B cell (primary cell): ENCODE measurements at regions not wholly inside any gene's neighbourhood (a gene's known extent, or its start where the extent isn't known, plus 50 kb on each side); places are given as distances from the start of the nearest gene placed in this dataset.

ENCODE experiments used
- ATAC-seq: fragments of 200-7000 bp; cut with Tn5 transposase; one replicate; pipeline ENCODE4 v1.10.0; 2021; ENCODE audit warnings: low read depth, mild to moderate bottlenecking, moderate number of reproducible peaks, moderate library complexity
- CTCF ChIA-PET: fragments of 350-600 bp; sonication (Branson Sonifier 250); formaldehyde crosslinking; loops from one replicate; lab custom pipeline; 2021; ENCODE audit warnings: antibody characterized with exemption, inconsistent platforms; lab: Charles Lee
- POLR2A ChIA-PET: fragments of 350-600 bp; sonication (Branson Sonifier 250); formaldehyde crosslinking; loops from one replicate; lab custom pipeline; 2021; ENCODE audit warnings: antibody characterized with exemption; lab: Charles Lee
- DNase-seq: peaks from one replicate; pipeline ENCODE4 v3.0.0; 2013
- H2AFZ ChIP-seq: 2 replicates; pipeline ENCODE4 v1.6.1; 2012; ENCODE audit warnings: mild to moderate bottlenecking, low read depth, low read length; ENCODE audit not compliant: insufficient read depth, poor library complexity, severe bottlenecking
- H3K27ac ChIP-seq, 2 donors: 1 replicate in 1 of 2; 2 replicates in 1 of 2; pipeline ENCODE4 v1.5.1; 2012 to 2013; ENCODE audit warnings: low read length in 2 of 2, mild to moderate bottlenecking in 2 of 2, moderate library complexity in 1 of 2
- H3K27me3 ChIP-seq, 4 experiments: fragments of 200-600 bp in 1 of 4; sonication (generic) in 1 of 4; replicated peaks in 1 of 4; 1 replicate in 2 of 4; 2 replicates in 2 of 4; pipeline versions ENCODE4 v1.6.1 to v1.7.0; 2013 to 2016; ENCODE audit warnings: low read length in 3 of 4, mild to moderate bottlenecking in 2 of 4, mixed read lengths in 1 of 4, moderate library complexity in 1 of 4; ENCODE audit not compliant: insufficient read depth in 4 of 4, control insufficient read depth in 3 of 4; ENCODE audit errors: control extremely low read depth in 1 of 4
- H3K36me3 ChIP-seq, 2 experiments: replicated peaks in 1 of 2; 1 replicate in 1 of 2; 2 replicates in 1 of 2; pipeline versions ENCODE4 v1.6.1 to v1.7.1; 2013; ENCODE audit warnings: low read length in 1 of 2; ENCODE audit not compliant: insufficient read depth in 2 of 2, control insufficient read depth in 1 of 2; ENCODE audit errors: control extremely low read depth in 1 of 2, extremely low read depth in 1 of 2
- H3K4me1 ChIP-seq, 2 donors: fragments of 200-600 bp in 1 of 2; sonication (generic) in 1 of 2; 1 replicate in 1 of 2; 2 replicates in 1 of 2; pipeline versions ENCODE4 v1.5.1 to v1.6.1; 2013 to 2017; ENCODE audit warnings: low read length in 2 of 2; ENCODE audit not compliant: control insufficient read depth in 2 of 2, insufficient read depth in 2 of 2
- H3K4me2 ChIP-seq: replicated peaks from 2 replicates; pipeline ENCODE3; 2012; ENCODE audit warnings: mild to moderate bottlenecking, low read depth, low read length; ENCODE audit not compliant: poor library complexity, severe bottlenecking
- H3K4me3 ChIP-seq, 5 experiments: fragments of 200-600 bp in 1 of 5; sonication (generic) in 1 of 5; 1 replicate in 3 of 5; 2 replicates in 2 of 5; pipeline versions ENCODE4 v1.5.1 to v1.7.0; 2011 to 2016; ENCODE audit warnings: low read length in 4 of 5, mild to moderate bottlenecking in 4 of 5, low read depth in 2 of 5, control low read depth in 1 of 5, moderate library complexity in 1 of 5; ENCODE audit not compliant: insufficient read depth in 1 of 5; ENCODE audit errors: control extremely low read depth in 1 of 5, extremely low read depth in 1 of 5
- H3K79me2 ChIP-seq: fragments of 200-600 bp; sonication (generic); one replicate; pipeline ENCODE4 v1.6.0; 2016; ENCODE audit warnings: low read length; ENCODE audit not compliant: control insufficient read depth, insufficient read depth
- H3K9ac ChIP-seq: fragments of 200-600 bp; sonication (generic); 2 replicates; pipeline ENCODE4 v1.6.1; 2017; ENCODE audit warnings: mild to moderate bottlenecking, low read length, moderate library complexity
- H3K9me3 ChIP-seq, 3 donors: one replicate each; pipeline versions ENCODE4 v1.6.1 to v1.7.1; 2013; ENCODE audit warnings: low read length in 2 of 3; ENCODE audit not compliant: control insufficient read depth in 2 of 3, insufficient read depth in 1 of 3; ENCODE audit errors: control extremely low read depth in 1 of 3
- H4K20me1 ChIP-seq: 2 replicates; pipeline ENCODE4 v1.6.0; 2012; ENCODE audit warnings: mild to moderate bottlenecking, low read length; ENCODE audit not compliant: insufficient read depth, control insufficient read depth, poor library complexity, severe bottlenecking
- H3K27ac Mint-ChIP-seq: one replicate; pipeline ENCODE4 v1.8.0; 2021; ENCODE audit warnings: mixed read lengths
- H3K27me3 Mint-ChIP-seq: one replicate; pipeline ENCODE4 v1.8.0; 2021; ENCODE audit warnings: mixed read lengths
- H3K4me1 Mint-ChIP-seq: one replicate; pipeline ENCODE4 v1.8.0; 2021; ENCODE audit warnings: mixed read lengths
- H3K4me3 Mint-ChIP-seq: one replicate; pipeline ENCODE4 v1.8.0; 2021; ENCODE audit warnings: mixed read lengths
- H3K9me3 Mint-ChIP-seq: one replicate; pipeline ENCODE4 v1.8.0; 2022; ENCODE audit warnings: mixed read lengths; ENCODE audit not compliant: insufficient read depth
- EZH2 ChIP-seq: IDR thresholded peaks from 2 replicates; pipeline ENCODE4 v1.6.1; 2012; ENCODE audit warnings: borderline replicate concordance, low read depth, mild to moderate bottlenecking, moderate library complexity, low read length; ENCODE audit not compliant: insufficient read depth, poor library complexity, severe bottlenecking
- WGBS: methylation state at CpG from one replicate; pipeline ENCODE4 v1.1.5; 2013; ENCODE audit warnings: missing lambda C conversion rate; ENCODE audit not compliant: insufficient coverage; 5-methylcytosine and 5-hydroxymethylcytosine counted together
- intact Hi-C: fragments of 100-400 bp; cut with micrococcal nuclease; formaldehyde crosslinking; loops from one replicate; pipeline ENCODE4 v1.10.0; 2022
- TF ChIP-seq, protein P1 (sequence below): fragments of 200-600 bp; IDR thresholded peaks from one replicate; pipeline ENCODE4 v1.8.0; 2022; ENCODE audit warnings: antibody characterized with exemption, mild to moderate bottlenecking

DNA sequence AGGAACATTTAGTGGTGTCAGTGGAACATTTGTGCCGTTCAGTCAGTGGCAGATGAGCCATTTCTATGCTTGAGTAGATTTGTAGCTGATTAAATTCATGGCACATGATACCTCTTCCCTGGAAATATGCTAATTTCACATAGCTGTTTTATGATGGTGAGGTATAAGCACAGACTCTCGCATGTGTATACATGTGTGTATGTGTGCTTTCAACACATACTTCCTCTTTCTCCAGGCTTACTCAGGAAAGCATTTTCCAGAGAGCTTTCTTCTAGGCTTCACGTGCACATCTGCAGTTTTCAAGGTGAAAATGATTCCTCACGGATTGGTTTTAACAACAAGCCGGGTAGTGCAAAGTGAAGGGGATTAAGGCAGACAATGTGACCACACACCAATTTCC lies 396.5 kb downstream of the HDGFL1 start:
- Histone ChIP-seq H3K79me2 (no peaks in the 10 kb centered on the region), H3K36me3 (no peaks in the 10 kb centered on the region), H3K27me3 (no peaks in the 10 kb centered on the region), H2AFZ (no peak overlapping the region), H3K4me3 (no peak overlapping the region), H3K4me1 (no peaks in the 10 kb centered on the region), H3K27ac (no peak overlapping the region), H4K20me1 (no peaks in the 10 kb centered on the region), H3K9me3 (no peaks in the 10 kb centered on the region), H3K9ac (no peak overlapping the region), H3K4me2 (no peak overlapping the region)
- POLR2A ChIA-PET, result no interaction called here
- no peak overlapping the region for H3K4me3 Mint-ChIP-seq
- TF ChIP-seq EZH2, result no peak
- TF ChIP-seq, protein P1, sequence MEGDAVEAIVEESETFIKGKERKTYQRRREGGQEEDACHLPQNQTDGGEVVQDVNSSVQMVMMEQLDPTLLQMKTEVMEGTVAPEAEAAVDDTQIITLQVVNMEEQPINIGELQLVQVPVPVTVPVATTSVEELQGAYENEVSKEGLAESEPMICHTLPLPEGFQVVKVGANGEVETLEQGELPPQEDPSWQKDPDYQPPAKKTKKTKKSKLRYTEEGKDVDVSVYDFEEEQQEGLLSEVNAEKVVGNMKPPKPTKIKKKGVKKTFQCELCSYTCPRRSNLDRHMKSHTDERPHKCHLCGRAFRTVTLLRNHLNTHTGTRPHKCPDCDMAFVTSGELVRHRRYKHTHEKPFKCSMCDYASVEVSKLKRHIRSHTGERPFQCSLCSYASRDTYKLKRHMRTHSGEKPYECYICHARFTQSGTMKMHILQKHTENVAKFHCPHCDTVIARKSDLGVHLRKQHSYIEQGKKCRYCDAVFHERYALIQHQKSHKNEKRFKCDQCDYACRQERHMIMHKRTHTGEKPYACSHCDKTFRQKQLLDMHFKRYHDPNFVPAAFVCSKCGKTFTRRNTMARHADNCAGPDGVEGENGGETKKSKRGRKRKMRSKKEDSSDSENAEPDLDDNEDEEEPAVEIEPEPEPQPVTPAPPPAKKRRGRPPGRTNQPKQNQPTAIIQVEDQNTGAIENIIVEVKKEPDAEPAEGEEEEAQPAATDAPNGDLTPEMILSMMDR, result no peak
- ATAC-seq, result no peak
- no peaks in the 10 kb centered on the region for H3K4me1 Mint-ChIP-seq
- CTCF ChIA-PET, result no interaction called here
- H3K9me3 Mint-ChIP-seq, result no peaks in the 10 kb centered on the region
- intact Hi-C loops, result no loop called here
- WGBS, result no CpG with 5 or more reads among the region's 5 CpGs
- no peak overlapping the region for H3K27ac Mint-ChIP-seq
- no peaks in the 10 kb centered on the region for H3K27me3 Mint-ChIP-seq
- DNase-seq, result no peak

GRCh38 chr6:22966691-22967422 lies 397.5 kb downstream of the HDGFL1 start:
- Histone ChIP-seq H3K9me3 (no peaks in the 10 kb centered on the region), H4K20me1 (no peaks in the 10 kb centered on the region), H3K27ac (no peak overlapping the region), H3K27me3 (no peaks in the 10 kb centered on the region), H3K79me2 (no peaks in the 10 kb centered on the region), H3K4me2 (no peak overlapping the region), H3K4me3 (no peak overlapping the region), H3K36me3 (no peaks in the 10 kb centered on the region), H3K9ac (no peak overlapping the region), H3K4me1 (no peaks in the 10 kb centered on the region), H2AFZ (no peak overlapping the region)
- DNase-seq, result no peak
- Mint-ChIP-seq H3K9me3 (no peaks in the 10 kb centered on the region), H3K4me1 (no peaks in the 10 kb centered on the region), H3K4me3 (no peak overlapping the region), H3K27ac (no peak overlapping the region), H3K27me3 (no peaks in the 10 kb centered on the region)
- TF ChIP-seq EZH2, result no peak
- intact Hi-C loops, result no loop called here
- ChIA-PET CTCF (no interaction called here), POLR2A (no interaction called here)
- ATAC-seq, result no peak
- WGBS, result 100% methylated on average over 2 of the region's 3 CpGs
